Lung (tissue), 11 donors: ENCODE measurements at regions not wholly inside any gene's neighbourhood (a gene's known extent, or its start where the extent isn't known, plus 50 kb on each side); places are given as distances from the start of the nearest gene placed in this dataset.

Experiments
- ATAC-seq: fragments of 200-7000 bp; cut with Tn5 transposase; one replicate; pipeline ENCODE4 v1.9.1; 2020; ENCODE audit warnings: moderate number of reproducible peaks; ENCODE audit not compliant: insufficient read depth, low FRiP score
- DNase-seq, 3 donors: peaks; one replicate each; pipeline ENCODE4 v3.0.0-alpha.2; 2013 to 2017
- H3K27ac ChIP-seq, 2 donors: one replicate each; pipeline ENCODE4 v1.5.1; 2013; ENCODE audit warnings: mild to moderate bottlenecking in 2 of 2, moderate library complexity in 2 of 2, control low read depth in 1 of 2, inconsistent platforms in 1 of 2, low read depth in 1 of 2, low read length in 1 of 2
- H3K27me3 ChIP-seq, 3 donors: one replicate each; pipeline ENCODE4 v1.5.1; 2013; ENCODE audit warnings: low read length in 2 of 3; ENCODE audit not compliant: control insufficient read depth in 3 of 3, insufficient read depth in 3 of 3
- H3K36me3 ChIP-seq, 4 donors: one replicate each; pipeline ENCODE4 v1.5.1; 2013; ENCODE audit warnings: low read length in 4 of 4, mild to moderate bottlenecking in 1 of 4, moderate library complexity in 1 of 4; ENCODE audit not compliant: control insufficient read depth in 4 of 4, insufficient read depth in 4 of 4
- H3K4me1 ChIP-seq, 5 donors: one replicate each; pipeline ENCODE4 v1.5.1; 2013; ENCODE audit warnings: low read length in 5 of 5, mild to moderate bottlenecking in 2 of 5, moderate library complexity in 1 of 5; ENCODE audit not compliant: control insufficient read depth in 5 of 5, insufficient read depth in 5 of 5
- H3K4me3 ChIP-seq: one replicate; pipeline ENCODE4 v1.5.1; 2013; ENCODE audit warnings: mild to moderate bottlenecking, control low read depth, moderate library complexity
- H3K9ac ChIP-seq, 2 donors: one replicate each; pipeline ENCODE4 v1.5.1; 2013; ENCODE audit warnings: low read length in 2 of 2, control low read depth in 1 of 2; ENCODE audit not compliant: insufficient read depth in 1 of 2
- H3K9me3 ChIP-seq, 4 donors: one replicate each; pipeline ENCODE4 v1.5.1; 2013; ENCODE audit warnings: low read length in 3 of 4, mild to moderate bottlenecking in 1 of 4, moderate library complexity in 1 of 4; ENCODE audit not compliant: control insufficient read depth in 4 of 4, insufficient read depth in 3 of 4
- CTCF ChIP-seq: IDR thresholded peaks from 2 replicates; pipeline ENCODE4 v1.5.1; 2012; ENCODE audit warnings: mild to moderate bottlenecking; ENCODE audit errors: control extremely low read depth, extremely low read depth
- WGBS, 2 donors: extraction: QIAGEN DNeasy Blood & Tissue Kit; methylation state at CpG; one replicate each; pipeline ENCODE4 v1.1.7; 2013; 5-methylcytosine and 5-hydroxymethylcytosine counted together
- donor health status: control.
- donor health status: control.
- donor health status: Bipolar disorder and iron deficiency.
- donor health status: healthy.
- donor health status: DM: yes; HTN: yes; CAD: no.

DNA sequence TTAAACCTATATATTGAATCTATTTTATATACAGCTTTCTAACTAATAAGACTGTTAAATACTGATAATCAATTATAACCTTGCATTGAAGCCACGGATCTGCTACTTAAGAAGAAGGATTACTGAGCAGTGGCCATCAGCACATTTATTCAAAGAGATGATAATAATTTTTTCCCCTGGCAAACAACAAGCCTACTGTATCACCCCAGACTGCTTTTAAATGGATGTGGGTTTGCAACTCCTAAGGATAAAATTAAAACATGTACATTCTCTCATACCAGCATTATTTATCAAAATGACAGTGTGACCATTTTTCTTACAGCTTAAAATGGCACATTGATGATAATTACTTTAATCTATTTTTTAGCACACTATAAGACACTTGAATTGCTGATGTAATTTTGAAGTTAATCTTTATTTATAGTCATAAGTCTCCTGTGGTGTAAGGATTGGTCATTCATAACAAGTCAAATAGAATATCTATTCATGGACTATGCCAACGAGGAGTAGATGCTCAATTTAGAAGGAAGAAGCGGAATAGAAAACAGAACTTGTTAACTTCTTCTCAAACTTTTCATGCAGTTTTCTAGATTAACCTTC lies 517.7 kb downstream of the METTL4 start:
- H3K4me3 ChIP-seq: no peak overlapping the region
- H3K36me3 ChIP-seq: no peaks in the 10 kb centered on the region

DNA sequence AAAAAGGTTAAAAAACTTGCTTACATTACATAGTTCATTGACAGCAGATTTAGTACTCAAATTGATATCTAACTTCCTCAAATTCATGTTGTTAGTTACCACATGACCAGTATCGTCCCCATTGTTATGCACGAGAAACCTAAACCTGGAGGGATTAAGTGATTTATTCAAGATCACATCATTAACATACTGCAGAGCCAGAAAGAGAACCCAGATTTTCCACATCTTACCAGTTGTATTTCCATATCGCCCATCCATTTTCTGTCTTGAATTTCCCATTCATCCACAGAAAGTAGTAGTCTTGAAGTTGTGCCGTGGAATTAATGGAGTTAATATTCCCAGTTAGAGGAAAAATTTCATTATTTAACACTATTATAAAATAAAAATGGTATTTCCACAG lies 512.0 kb downstream of the METTL4 start:
- no peaks in the 10 kb centered on the region for H3K36me3 ChIP-seq
- no peak for TF ChIP-seq CTCF
- no peaks in the 10 kb centered on the region for H3K4me1 ChIP-seq
- H3K27me3 ChIP-seq: no peaks in the 10 kb centered on the region
- no peak for DNase-seq
- 71 to 74% methylated on average over 4 of the region's 4 CpGs for WGBS, 2 donors
- no peak overlapping the region for H3K4me3 ChIP-seq
- no peak for ATAC-seq
- no peak overlapping the region for H3K27ac ChIP-seq
- peaks cover 0 to 4% (median 0%) of the 10 kb centered on the region in 4 donors for H3K9me3 ChIP-seq
- H3K9ac ChIP-seq: no peak overlapping the region

More for the DNA sequence above, 517.7 kb downstream of the METTL4 start:
- WGBS, 2 donors: 83 to 93% methylated on average over 3 of the region's 3 CpGs
- DNase-seq (no peak), ATAC-seq (no peak)
- H3K27me3 ChIP-seq: no peaks in the 10 kb centered on the region
- H3K9ac ChIP-seq: no peak overlapping the region
- no peak overlapping the region for H3K27ac ChIP-seq
- no peaks in the 10 kb centered on the region for H3K4me1 ChIP-seq
- TF ChIP-seq CTCF: no peak
- no peaks in the 10 kb centered on the region for H3K9me3 ChIP-seq

DNA sequence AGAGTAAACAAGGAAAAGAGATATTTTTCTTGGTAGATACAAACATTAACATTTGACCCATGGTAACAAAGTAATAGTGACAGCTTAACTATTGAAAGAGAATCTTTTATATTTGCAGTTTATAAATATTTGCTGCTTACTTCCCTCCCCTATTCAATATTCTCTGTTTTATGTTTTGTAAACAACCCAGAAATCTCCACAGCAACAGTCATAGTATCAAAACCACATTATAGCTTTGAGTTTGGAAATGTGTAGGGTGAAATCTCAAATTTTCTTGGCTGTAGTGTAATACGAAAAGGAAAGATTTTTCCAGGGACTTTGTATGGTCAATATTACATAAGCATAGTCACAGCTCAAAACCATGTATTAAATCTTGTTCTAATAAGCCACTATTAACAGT lies 511.2 kb downstream of the METTL4 start:
- no peak for TF ChIP-seq CTCF

GRCh38 chr18:2070631-2071030 lies 500.7 kb downstream of the METTL4 start:
- Histone ChIP-seq H3K27ac (no peak overlapping the region), H3K27me3 (no peaks in the 10 kb centered on the region), H3K36me3 (no peaks in the 10 kb centered on the region), H3K9me3 (no peaks in the 10 kb centered on the region), H3K4me3 (no peak overlapping the region), H3K4me1 (no peaks in the 10 kb centered on the region), H3K9ac (no peak overlapping the region)
- no peak for TF ChIP-seq CTCF
- DNase-seq (peak in 2 of 3 donors; percentile 26 to 31), ATAC-seq (no peak)
- WGBS, 2 donors: 61 to 77% methylated on average over 4 of the region's 4 CpGs

More for the DNA sequence above, 511.2 kb downstream of the METTL4 start:
- Histone ChIP-seq H3K9ac (no peak overlapping the region), H3K27me3 (no peaks in the 10 kb centered on the region), H3K27ac (no peak overlapping the region), H3K9me3 (peaks cover 0 to 4% (median 0%) of the 10 kb centered on the region in 4 donors), H3K4me1 (no peaks in the 10 kb centered on the region), H3K4me3 (no peak overlapping the region), H3K36me3 (no peaks in the 10 kb centered on the region)
- WGBS, 2 donors: 86 to 88% methylated on average over 1 of the region's 1 CpG
- DNase-seq (no peak), ATAC-seq (no peak)
